GM12878 (cell line): ENCODE measurements at regions not wholly inside any gene's neighbourhood (a gene's known extent, or its start where the extent isn't known, plus 50 kb on each side); places are given as distances from the start of the nearest gene placed in this dataset.

Source experiments
- ATAC-seq: fragments of 200-7000 bp; cut with Tn5 transposase; 3 replicates; pipeline ENCODE4 v1.9.1; 2020; ENCODE audit warnings: mild to moderate bottlenecking, moderate library complexity
- BruUV-seq: library from RNA; stranded (reverse); fragments of 400-500 nt; replicated peaks from 2 replicates; lab custom pipeline; 2021; lab: Mats Ljungman, UMichigan
- CTCF ChIA-PET: fragments of 300-600 bp; sonication (Branson Sonifier 250); formaldehyde crosslinking; extraction: SDS; loops from one replicate; lab custom pipeline; 2021; ENCODE audit warnings: inconsistent platforms; lab: Yijun Ruan, JAX
- POLR2A ChIA-PET: fragments of 350-600 bp; formaldehyde crosslinking; extraction: SDS; loops from one replicate; lab custom pipeline; 2021; ENCODE audit warnings: inconsistent platforms; lab: Charles Lee
- RAD21 ChIA-PET: fragments of 300-600 bp; sonication (Branson Sonifier 250); formaldehyde crosslinking; loops from one replicate; lab custom pipeline; 2023; ENCODE audit warnings: antibody characterized with exemption; ENCODE audit not compliant: unreplicated experiment; lab: Charles Lee
- SMC1A ChIA-PET: fragments of 300-600 bp; sonication (Branson Sonifier 250); formaldehyde crosslinking; loops from one replicate; lab custom pipeline; 2023; ENCODE audit not compliant: unreplicated experiment, uncharacterized antibody; lab: Charles Lee
- DNase-seq: peaks from one replicate; pipeline ENCODE4 v3.0.0-alpha.2; 2011; ENCODE audit warnings: low read depth, low spot score
- FAIRE-seq: peaks from 3 replicates; lab custom pipeline; 2011; peaks lifted over from hg19 to GRCh38; lab: Jason Lieb, UNC
- H2AFZ ChIP-seq: 2 replicates; pipeline ENCODE4 v1.6.0; 2011; ENCODE audit warnings: low read depth, low read length, control low read depth; ENCODE audit not compliant: control insufficient read depth
- H3K27ac ChIP-seq: 2 replicates; pipeline ENCODE4 v1.5.1; 2011; ENCODE audit warnings: control low read depth; ENCODE audit not compliant: control insufficient read depth, insufficient read depth
- H3K27me3 ChIP-seq, 2 experiments: replicated peaks in 1 of 2; 2 replicates each; pipeline versions ENCODE4 v1.6.0 to v1.6.1; 2011; ENCODE audit warnings: low read length in 1 of 2; ENCODE audit not compliant: control insufficient read depth in 2 of 2, insufficient read depth in 2 of 2
- H3K36me3 ChIP-seq, 2 experiments: 2 replicates each; pipeline ENCODE4 v1.5.1; 2011; ENCODE audit warnings: low read length in 1 of 2; ENCODE audit not compliant: control insufficient read depth in 2 of 2, insufficient read depth in 2 of 2
- H3K4me1 ChIP-seq: 2 replicates; pipeline ENCODE4 v1.6.1; 2011; ENCODE audit warnings: mild to moderate bottlenecking, low read length, moderate library complexity, mixed read lengths; ENCODE audit not compliant: control insufficient read depth, insufficient read depth
- H3K4me2 ChIP-seq: 2 replicates; pipeline ENCODE4 v1.6.0; 2011; ENCODE audit warnings: control low read depth; ENCODE audit not compliant: control insufficient read depth, insufficient read depth
- H3K4me3 ChIP-seq: fragments of 200-600 bp; sonication (generic); 2 replicates; pipeline ENCODE4 v1.5.1; 2016
- H3K79me2 ChIP-seq: 2 replicates; pipeline ENCODE4 v1.6.0; 2011; ENCODE audit warnings: low read length; ENCODE audit not compliant: control insufficient read depth, insufficient read depth
- H3K9ac ChIP-seq: 2 replicates; pipeline ENCODE4 v1.8.0; 2011; ENCODE audit warnings: low read length, control low read depth, mixed read lengths; ENCODE audit not compliant: control insufficient read depth, insufficient read depth
- H3K9me3 ChIP-seq: replicated peaks from 3 replicates; pipeline ENCODE4 v1.5.1; 2011; ENCODE audit warnings: mild to moderate bottlenecking, low read length; ENCODE audit not compliant: control insufficient read depth, insufficient read depth
- H4K20me1 ChIP-seq: 2 replicates; pipeline ENCODE4 v1.6.0; 2011; ENCODE audit not compliant: control insufficient read depth, insufficient read depth
- CHD4 ChIP-seq: fragments of 200-600 bp; sonication (generic); IDR thresholded peaks from 2 replicates; pipeline ENCODE4 v1.6.1; 2016; ENCODE audit warnings: mild to moderate bottlenecking
- FOXK2 ChIP-seq: fragments of 450-650 bp; IDR thresholded peaks from 2 replicates; pipeline ENCODE4 v1.6.1; 2017; ENCODE audit warnings: mild to moderate bottlenecking, moderate library complexity
- HDGF ChIP-seq: fragments of 450-650 bp; IDR thresholded peaks from 2 replicates; pipeline ENCODE4 v1.6.1; 2016; ENCODE audit warnings: antibody characterized with exemption
- JUND ChIP-seq: IDR thresholded peaks from 2 replicates; pipeline ENCODE4 v1.6.1; 2012; ENCODE audit warnings: low read depth, mild to moderate bottlenecking, low read length, improper control_type of control experiment, moderate library complexity
- NRF1 ChIP-seq: conservative IDR thresholded peaks from 2 replicates; pipeline ENCODE4 v1.6.1; 2011; ENCODE audit warnings: mild to moderate bottlenecking, low read depth, low read length, improper control_type of control experiment
- POLR2A ChIP-seq: IDR thresholded peaks from 2 replicates; pipeline ENCODE4 v1.6.1; 2011; ENCODE audit warnings: low read depth, mild to moderate bottlenecking, low read length
- RBBP5 ChIP-seq: fragments of 200-600 bp; sonication (generic); conservative IDR thresholded peaks from 2 replicates; pipeline ENCODE4 v1.6.1; 2016
- SMAD1 ChIP-seq: fragments of 450-650 bp; IDR thresholded peaks from 2 replicates; pipeline ENCODE4 v1.6.1; 2018; ENCODE audit warnings: mild to moderate bottlenecking, low read depth; ENCODE audit not compliant: partially characterized antibody
- WRNIP1 ChIP-seq: IDR thresholded peaks from 2 replicates; pipeline ENCODE4 v1.6.1; 2011; ENCODE audit warnings: low read depth, low read length, improper control_type of control experiment, borderline replicate concordance
- ZBED1 ChIP-seq: IDR thresholded peaks from 2 replicates; pipeline ENCODE4 v1.6.1; 2016; ENCODE audit warnings: borderline replicate concordance
- WGBS: methylation state at CpG from one replicate; pipeline ENCODE4 v1.1.6; 2016; ENCODE audit warnings: low lambda C conversion rate; ENCODE audit not compliant: insufficient replicate concordance, insufficient coverage; ENCODE audit errors: missing lambda C conversion rate; 5-methylcytosine and 5-hydroxymethylcytosine counted together
- in situ Hi-C: fragments of 300-500 bp; cut with MboI; formaldehyde crosslinking; loops from 9 replicates; pipeline ENCODE4 v1.14.3; 2018; ENCODE audit warnings: mixed read lengths
- intact Hi-C: fragments of 100-400 bp; cut with micrococcal nuclease; formaldehyde crosslinking; loops from one replicate; pipeline ENCODE4 v1.14.2; 2022; ENCODE audit not compliant: unreplicated experiment
- TF ChIP-seq, protein P1 (sequence below): IDR thresholded peaks from 2 replicates; pipeline ENCODE4 v1.6.1; 2012; ENCODE audit warnings: mild to moderate bottlenecking, low read depth, low read length
- TF ChIP-seq, protein P2 (sequence below): fragments of 450-650 bp; IDR thresholded peaks from 2 replicates; pipeline ENCODE4 v1.6.1; 2017; ENCODE audit warnings: mild to moderate bottlenecking, moderate library complexity

DNA sequence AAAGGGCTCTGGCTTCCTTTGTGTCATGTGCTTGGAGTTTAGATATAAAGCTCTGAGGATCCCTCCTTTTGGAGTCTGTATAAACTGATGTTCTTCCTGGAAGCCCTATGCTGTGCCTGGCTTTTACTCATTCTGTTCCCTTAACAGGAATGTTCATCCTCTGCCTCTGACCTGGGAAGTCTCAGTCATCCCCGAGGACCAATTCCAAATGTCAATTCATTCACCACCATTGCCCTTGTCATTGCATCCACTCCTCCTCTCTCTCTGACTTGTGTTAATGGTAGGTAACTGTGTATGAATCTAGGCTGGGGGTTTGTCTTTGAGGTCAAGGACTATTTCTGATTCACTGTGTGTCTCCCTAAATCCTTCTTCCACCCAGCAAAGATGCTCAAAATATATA lies 204.2 kb upstream of the CAMK1G start (continued):
- TF ChIP-seq, protein P1, sequence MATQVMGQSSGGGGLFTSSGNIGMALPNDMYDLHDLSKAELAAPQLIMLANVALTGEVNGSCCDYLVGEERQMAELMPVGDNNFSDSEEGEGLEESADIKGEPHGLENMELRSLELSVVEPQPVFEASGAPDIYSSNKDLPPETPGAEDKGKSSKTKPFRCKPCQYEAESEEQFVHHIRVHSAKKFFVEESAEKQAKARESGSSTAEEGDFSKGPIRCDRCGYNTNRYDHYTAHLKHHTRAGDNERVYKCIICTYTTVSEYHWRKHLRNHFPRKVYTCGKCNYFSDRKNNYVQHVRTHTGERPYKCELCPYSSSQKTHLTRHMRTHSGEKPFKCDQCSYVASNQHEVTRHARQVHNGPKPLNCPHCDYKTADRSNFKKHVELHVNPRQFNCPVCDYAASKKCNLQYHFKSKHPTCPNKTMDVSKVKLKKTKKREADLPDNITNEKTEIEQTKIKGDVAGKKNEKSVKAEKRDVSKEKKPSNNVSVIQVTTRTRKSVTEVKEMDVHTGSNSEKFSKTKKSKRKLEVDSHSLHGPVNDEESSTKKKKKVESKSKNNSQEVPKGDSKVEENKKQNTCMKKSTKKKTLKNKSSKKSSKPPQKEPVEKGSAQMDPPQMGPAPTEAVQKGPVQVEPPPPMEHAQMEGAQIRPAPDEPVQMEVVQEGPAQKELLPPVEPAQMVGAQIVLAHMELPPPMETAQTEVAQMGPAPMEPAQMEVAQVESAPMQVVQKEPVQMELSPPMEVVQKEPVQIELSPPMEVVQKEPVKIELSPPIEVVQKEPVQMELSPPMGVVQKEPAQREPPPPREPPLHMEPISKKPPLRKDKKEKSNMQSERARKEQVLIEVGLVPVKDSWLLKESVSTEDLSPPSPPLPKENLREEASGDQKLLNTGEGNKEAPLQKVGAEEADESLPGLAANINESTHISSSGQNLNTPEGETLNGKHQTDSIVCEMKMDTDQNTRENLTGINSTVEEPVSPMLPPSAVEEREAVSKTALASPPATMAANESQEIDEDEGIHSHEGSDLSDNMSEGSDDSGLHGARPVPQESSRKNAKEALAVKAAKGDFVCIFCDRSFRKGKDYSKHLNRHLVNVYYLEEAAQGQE = no peak
- no peak for TF ChIP-seq NRF1
- no peak for TF ChIP-seq SMAD1
- TF ChIP-seq WRNIP1 = no peak
- TF ChIP-seq HDGF = no peak

DNA sequence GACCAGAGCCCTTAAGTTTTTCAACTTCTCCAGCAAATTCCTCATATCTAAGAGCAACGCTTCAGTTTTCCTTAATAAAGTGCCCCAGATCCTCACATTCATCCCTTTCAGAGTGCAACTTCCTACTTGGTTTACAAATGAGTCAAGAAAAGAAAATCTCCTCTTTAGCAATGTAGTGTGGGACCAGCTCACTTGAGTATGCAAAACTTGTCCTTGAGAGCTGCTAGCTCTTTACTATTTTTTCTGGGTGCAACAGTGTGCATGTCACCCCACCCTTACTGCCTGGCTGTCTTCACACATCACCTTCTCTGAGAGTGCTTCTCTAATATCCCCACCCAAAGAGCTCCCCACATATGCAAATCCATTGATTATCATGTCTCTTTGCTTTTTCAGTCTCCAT lies 203.1 kb upstream of the CAMK1G start:
- H3K9ac ChIP-seq = no peak overlapping the region
- no peaks in the 10 kb centered on the region for H3K4me1 ChIP-seq
- WGBS = 0% methylated on average over 1 of the region's 1 CpG
- intact Hi-C loops (no loop called here), in situ Hi-C loops (no loop called here)
- peaks cover 0 to 2% of the 10 kb centered on the region in 2 experiments; a peak in 2 of 4 replicates for H3K27me3 ChIP-seq
- ATAC-seq (no peak), DNase-seq (no peak), FAIRE-seq (no peak)
- no peaks in the 10 kb centered on the region for H4K20me1 ChIP-seq
- no peaks in the 10 kb centered on the region for H3K79me2 ChIP-seq
- RAD21 ChIA-PET = no interaction called here
- no peaks in the 10 kb centered on the region for H3K9me3 ChIP-seq
- SMC1A ChIA-PET = interaction anchor here (0.9 kb wide), 1 partner anchor 25 kb away, joined by 3 read pairs; no protein-coding TSS in a partner anchor
- POLR2A ChIA-PET = no interaction called here
- CTCF ChIA-PET = interaction anchor here (1.5 to 3.0 kb wide), 2 partner anchors 18 to 26 kb away, joined by 4 to 13 read pairs; no protein-coding TSS in a partner anchor
- no peaks in the 10 kb centered on the region for H3K36me3 ChIP-seq
- no peak overlapping the region for H3K4me2 ChIP-seq
- H2AFZ ChIP-seq = no peak overlapping the region
- BruUV-seq = no TSS peak
- H3K27ac ChIP-seq = no peak overlapping the region
- no peak overlapping the region for H3K4me3 ChIP-seq
- TF ChIP-seq ZBED1 (no peak), JUND (no peak), POLR2A (no peak), CHD4 (no peak), FOXK2 (no peak), RBBP5 (no peak)
- TF ChIP-seq, protein P2, sequence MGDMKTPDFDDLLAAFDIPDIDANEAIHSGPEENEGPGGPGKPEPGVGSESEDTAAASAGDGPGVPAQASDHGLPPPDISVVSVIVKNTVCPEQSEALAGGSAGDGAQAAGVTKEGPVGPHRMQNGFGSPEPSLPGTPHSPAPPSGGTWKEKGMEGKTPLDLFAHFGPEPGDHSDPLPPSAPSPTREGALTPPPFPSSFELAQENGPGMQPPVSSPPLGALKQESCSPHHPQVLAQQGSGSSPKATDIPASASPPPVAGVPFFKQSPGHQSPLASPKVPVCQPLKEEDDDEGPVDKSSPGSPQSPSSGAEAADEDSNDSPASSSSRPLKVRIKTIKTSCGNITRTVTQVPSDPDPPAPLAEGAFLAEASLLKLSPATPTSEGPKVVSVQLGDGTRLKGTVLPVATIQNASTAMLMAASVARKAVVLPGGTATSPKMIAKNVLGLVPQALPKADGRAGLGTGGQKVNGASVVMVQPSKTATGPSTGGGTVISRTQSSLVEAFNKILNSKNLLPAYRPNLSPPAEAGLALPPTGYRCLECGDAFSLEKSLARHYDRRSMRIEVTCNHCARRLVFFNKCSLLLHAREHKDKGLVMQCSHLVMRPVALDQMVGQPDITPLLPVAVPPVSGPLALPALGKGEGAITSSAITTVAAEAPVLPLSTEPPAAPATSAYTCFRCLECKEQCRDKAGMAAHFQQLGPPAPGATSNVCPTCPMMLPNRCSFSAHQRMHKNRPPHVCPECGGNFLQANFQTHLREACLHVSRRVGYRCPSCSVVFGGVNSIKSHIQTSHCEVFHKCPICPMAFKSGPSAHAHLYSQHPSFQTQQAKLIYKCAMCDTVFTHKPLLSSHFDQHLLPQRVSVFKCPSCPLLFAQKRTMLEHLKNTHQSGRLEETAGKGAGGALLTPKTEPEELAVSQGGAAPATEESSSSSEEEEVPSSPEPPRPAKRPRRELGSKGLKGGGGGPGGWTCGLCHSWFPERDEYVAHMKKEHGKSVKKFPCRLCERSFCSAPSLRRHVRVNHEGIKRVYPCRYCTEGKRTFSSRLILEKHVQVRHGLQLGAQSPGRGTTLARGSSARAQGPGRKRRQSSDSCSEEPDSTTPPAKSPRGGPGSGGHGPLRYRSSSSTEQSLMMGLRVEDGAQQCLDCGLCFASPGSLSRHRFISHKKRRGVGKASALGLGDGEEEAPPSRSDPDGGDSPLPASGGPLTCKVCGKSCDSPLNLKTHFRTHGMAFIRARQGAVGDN = no peak
